SIG-M5 (cell line): ENCODE measurements at regions not wholly inside any gene's neighbourhood (a gene's known extent, or its start where the extent isn't known, plus 50 kb on each side); places are given as distances from the start of the nearest gene placed in this dataset.
"Not testable (repeated sequence)": the region's sequence is repeated elsewhere in the genome, so short reads cannot be mapped to it uniquely, and the experiment has no call there.

ENCODE experiments used
- DNase-seq: peaks from one replicate; lab custom pipeline; 2025; lab: John Stamatoyannopoulos, UW

- no peak for DNase-seq
Measured at GRCh38 chr4:72942565-72942964, 127.0 kb downstream of the COX18 start.

- DNase-seq, result no peak
Measured at GRCh38 chr4:72938516-72938915, 131.0 kb downstream of the COX18 start.

- DNase-seq, result no peak
Measured at GRCh38 chr4:72935462-72935861, 134.1 kb downstream of the COX18 start.

GRCh38 chr4:72933029-72933428 lies 136.5 kb downstream of the COX18 start:
- DNase-seq, result no peak

- no peak for DNase-seq
Measured at GRCh38 chr4:72931346-72931745, 138.2 kb downstream of the COX18 start.

GRCh38 chr4:72929596-72930274 lies 139.8 kb downstream of the COX18 start:
- not testable (repeated sequence) for DNase-seq

- no peak for DNase-seq
Measured at GRCh38 chr4:72924814-72925213, 144.7 kb downstream of the COX18 start.

- no peak for DNase-seq
Measured at GRCh38 chr4:72919937-72920336, 149.6 kb downstream of the COX18 start.

GRCh38 chr4:72919464-72919863 lies 150.1 kb downstream of the COX18 start:
- DNase-seq, result no peak

GRCh38 chr4:72918362-72918761 lies 151.2 kb downstream of the COX18 start:
- no peak for DNase-seq

- DNase-seq, result no peak
Measured at GRCh38 chr4:72911316-72911715, 158.2 kb downstream of the COX18 start.

GRCh38 chr4:72909461-72909860 lies 160.1 kb downstream of the COX18 start:
- DNase-seq, result no peak

GRCh38 chr4:72902354-72902753 lies 167.2 kb downstream of the COX18 start:
- no peak for DNase-seq

- DNase-seq, result no peak
Measured at GRCh38 chr4:72901553-72901952, 168.0 kb downstream of the COX18 start.

- DNase-seq, result no peak
Measured at GRCh38 chr4:72900952-72901351, 168.6 kb downstream of the COX18 start.

- no peak for DNase-seq
Measured at GRCh38 chr4:72899621-72900020, 169.9 kb downstream of the COX18 start.

GRCh38 chr4:72899214-72899613 lies 170.3 kb downstream of the COX18 start:
- DNase-seq, result no peak

GRCh38 chr4:72896515-72896914 lies 173.0 kb downstream of the COX18 start:
- DNase-seq, result no peak

GRCh38 chr4:72895408-72895807 lies 174.1 kb downstream of the COX18 start:
- no peak for DNase-seq

GRCh38 chr4:72893354-72894066 lies 176.0 kb downstream of the COX18 start:
- no peak for DNase-seq

GRCh38 chr4:72888331-72888730 lies 181.2 kb downstream of the COX18 start:
- DNase-seq, result no peak

- DNase-seq, result no peak
Measured at GRCh38 chr4:72887152-72887551, 182.4 kb downstream of the COX18 start.

GRCh38 chr4:72886602-72887001 lies 182.9 kb downstream of the COX18 start:
- no peak for DNase-seq

- not testable (repeated sequence) for DNase-seq
Measured at GRCh38 chr4:72884225-72884624, 185.3 kb downstream of the COX18 start.
